ENCODE measurements at regions not wholly inside any gene's neighbourhood (a gene's known extent, or its start where the extent isn't known, plus 50 kb on each side); places are given as distances from the start of the nearest gene placed in this dataset.
A peak's percentile ranks its signal among the peaks of the same experiment; 100 is the strongest.

DNA sequence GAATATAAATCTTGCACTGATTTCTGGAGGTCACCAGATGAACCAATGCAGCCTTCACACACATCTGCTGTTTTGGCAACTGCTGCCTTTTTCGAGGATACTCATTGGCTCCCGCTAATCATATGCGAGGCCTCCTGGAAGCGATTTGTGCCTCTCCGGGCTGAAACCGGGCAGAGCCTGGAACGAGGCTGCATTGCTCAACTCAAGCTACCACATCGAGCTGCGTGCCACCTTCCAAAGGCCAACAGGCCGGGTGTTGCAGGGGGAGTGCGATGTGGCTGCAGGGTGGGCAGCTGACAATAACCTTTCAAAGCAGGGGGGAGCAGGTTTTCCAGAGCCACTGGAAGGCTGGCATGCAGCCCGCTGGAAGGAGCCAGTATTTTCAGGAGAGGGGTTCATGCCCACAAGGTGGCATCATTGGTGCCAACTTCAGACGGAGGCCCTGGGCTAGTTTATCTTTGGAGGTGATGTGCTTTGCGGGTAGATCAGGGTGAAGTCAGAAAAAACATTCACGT is 122.6 kb upstream of the IFNGR1 start:
- Histone ChIP-seq H3K27ac (no peak overlapping the region), H3K27me3 (ENCODE audit: insufficient read depth, low read depth, severe bottlenecking) (no peaks in the 10 kb centered on the region), H3K4me3 (ENCODE audit: low read depth, low read length) (no peak overlapping the region), H3K36me3 (no peaks in the 10 kb centered on the region), H3K9me3 (ENCODE audit: severe bottlenecking) (no peaks in the 10 kb centered on the region)
- no peak for DNase-seq
- TF ChIP-seq, protein P1, sequence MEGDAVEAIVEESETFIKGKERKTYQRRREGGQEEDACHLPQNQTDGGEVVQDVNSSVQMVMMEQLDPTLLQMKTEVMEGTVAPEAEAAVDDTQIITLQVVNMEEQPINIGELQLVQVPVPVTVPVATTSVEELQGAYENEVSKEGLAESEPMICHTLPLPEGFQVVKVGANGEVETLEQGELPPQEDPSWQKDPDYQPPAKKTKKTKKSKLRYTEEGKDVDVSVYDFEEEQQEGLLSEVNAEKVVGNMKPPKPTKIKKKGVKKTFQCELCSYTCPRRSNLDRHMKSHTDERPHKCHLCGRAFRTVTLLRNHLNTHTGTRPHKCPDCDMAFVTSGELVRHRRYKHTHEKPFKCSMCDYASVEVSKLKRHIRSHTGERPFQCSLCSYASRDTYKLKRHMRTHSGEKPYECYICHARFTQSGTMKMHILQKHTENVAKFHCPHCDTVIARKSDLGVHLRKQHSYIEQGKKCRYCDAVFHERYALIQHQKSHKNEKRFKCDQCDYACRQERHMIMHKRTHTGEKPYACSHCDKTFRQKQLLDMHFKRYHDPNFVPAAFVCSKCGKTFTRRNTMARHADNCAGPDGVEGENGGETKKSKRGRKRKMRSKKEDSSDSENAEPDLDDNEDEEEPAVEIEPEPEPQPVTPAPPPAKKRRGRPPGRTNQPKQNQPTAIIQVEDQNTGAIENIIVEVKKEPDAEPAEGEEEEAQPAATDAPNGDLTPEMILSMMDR (IDR thresholded peaks at IDR 0.05; ENCODE audit: low read depth, low read length): peak; percentile 14; the same call in 1 of the 2 replicates

DNA sequence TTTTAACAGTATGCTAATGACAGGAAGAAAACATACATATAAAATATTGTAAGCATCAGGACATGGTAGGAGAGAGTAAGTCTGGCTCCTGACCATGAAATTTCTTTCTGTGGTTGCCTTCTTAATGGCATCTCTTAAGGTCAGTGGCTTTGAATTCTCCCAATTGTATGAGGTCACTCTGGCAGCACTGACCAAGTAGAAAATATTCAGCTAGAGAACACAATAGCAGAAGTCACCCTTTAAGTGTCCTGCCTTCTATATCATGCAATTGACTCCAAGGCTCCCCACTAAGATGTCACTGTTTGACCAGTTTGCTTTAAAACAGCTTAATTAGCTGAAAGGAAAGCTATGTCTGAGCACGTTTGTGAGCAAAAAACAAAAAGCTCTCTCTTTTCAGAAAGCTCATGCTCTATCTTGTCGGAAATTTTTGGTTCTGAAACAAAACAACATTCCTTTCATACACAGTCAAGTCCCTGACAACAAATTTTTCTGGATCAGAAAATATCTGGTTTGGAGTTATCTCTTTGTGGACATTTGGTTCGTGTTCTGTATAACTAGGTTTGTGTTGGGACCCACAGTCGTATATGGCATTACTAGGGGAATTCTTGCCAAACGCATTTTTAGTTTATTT is 120.9 kb upstream of the IFNGR1 start:
- no peaks in the 10 kb centered on the region for H3K9me3 ChIP-seq (ENCODE audit: severe bottlenecking)
- H3K27ac ChIP-seq: no peak overlapping the region
- H3K27me3 ChIP-seq (ENCODE audit: insufficient read depth, low read depth, severe bottlenecking): no peaks in the 10 kb centered on the region
- H3K4me3 ChIP-seq (ENCODE audit: low read depth, low read length): no peak overlapping the region
- TF ChIP-seq, protein P1 (IDR thresholded peaks at IDR 0.05; ENCODE audit: low read depth, low read length): no peak
- no peaks in the 10 kb centered on the region for H3K36me3 ChIP-seq
- DNase-seq: no peak

DNA sequence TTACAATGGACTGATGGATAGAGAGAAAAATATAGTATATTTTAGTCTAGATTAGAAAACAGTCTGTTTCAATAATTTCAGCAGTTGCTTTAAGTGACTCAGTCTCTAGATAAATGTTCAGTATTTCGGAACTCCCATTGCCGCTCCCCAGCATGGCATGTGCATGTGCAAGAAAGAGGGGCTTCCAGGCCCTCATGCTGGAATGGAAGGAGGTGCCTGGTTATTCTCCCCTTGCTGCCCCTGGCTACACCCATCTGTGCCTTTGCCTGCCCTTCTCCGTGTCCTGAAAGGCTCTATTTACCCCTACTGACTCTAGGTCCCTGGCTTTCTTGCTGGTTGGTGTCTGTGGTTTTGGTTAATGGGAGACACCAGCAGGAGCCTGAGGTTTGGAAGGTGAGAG is 115.7 kb upstream of the IFNGR1 start:
- no peaks in the 10 kb centered on the region for H3K27me3 ChIP-seq (ENCODE audit: insufficient read depth, low read depth, severe bottlenecking)
- no peak overlapping the region for H3K4me3 ChIP-seq (ENCODE audit: low read depth, low read length)
- H3K27ac ChIP-seq: no peak overlapping the region
- H3K36me3 ChIP-seq: no peaks in the 10 kb centered on the region
- no peaks in the 10 kb centered on the region for H3K9me3 ChIP-seq (ENCODE audit: severe bottlenecking)
- DNase-seq: no peak
- TF ChIP-seq, protein P1 (IDR thresholded peaks at IDR 0.05; ENCODE audit: low read depth, low read length): no peak

DNA sequence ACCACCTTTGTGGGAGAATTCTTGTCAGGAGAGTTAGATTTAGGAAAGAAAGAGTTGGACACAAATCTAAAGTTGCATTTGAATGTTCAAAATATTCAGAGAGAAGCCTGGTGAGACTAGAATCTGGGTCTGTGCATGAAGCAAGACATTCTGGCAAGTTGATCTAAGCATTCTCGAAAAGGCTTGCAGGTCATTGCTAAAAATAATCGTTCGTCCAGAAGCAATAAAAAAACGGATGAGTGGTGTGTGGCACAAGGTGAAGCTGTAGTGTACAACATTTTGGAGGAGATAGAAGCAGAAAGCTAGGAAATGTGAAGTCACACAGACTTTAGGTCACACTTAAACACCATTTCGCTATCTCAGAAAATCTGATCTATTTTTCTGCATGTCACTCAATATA is 114.9 kb upstream of the IFNGR1 start:
- H3K27ac ChIP-seq: no peak overlapping the region
- no peak for DNase-seq
- H3K4me3 ChIP-seq (ENCODE audit: low read depth, low read length): no peak overlapping the region
- TF ChIP-seq, protein P1 (IDR thresholded peaks at IDR 0.05; ENCODE audit: low read depth, low read length): no peak
- H3K9me3 ChIP-seq (ENCODE audit: severe bottlenecking): no peaks in the 10 kb centered on the region
- no peaks in the 10 kb centered on the region for H3K36me3 ChIP-seq
- H3K27me3 ChIP-seq (ENCODE audit: insufficient read depth, low read depth, severe bottlenecking): no peaks in the 10 kb centered on the region

DNA sequence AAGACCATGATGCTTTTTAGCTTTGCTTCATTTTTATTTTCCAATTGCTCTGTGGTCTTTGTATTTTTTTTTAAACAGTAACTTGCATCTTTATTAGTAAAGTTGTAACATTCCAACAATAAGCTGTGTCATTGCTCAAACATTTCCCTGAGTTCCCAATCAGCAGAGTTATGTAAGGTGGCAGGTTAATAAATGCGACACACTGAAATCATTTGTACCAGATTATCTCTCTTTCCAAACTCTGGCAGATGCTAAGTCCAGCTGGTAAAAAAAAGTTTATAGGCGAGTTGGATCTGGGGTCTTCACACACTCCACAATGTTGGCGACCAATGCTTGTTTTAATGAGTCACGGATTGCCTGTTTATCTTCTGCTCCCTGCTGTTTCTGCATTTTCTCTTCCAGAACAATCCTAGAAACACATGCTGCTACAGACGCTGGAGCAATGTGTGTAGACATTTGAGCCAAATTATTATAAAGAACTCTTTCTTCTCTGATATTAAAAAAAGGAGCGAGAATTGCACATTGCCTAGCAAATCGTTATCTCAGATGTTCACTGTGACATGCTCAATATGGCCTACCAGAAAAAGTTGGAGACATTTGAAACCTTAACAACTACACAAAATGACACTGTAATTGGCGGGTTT is 113.6 kb upstream of the IFNGR1 start:
- DNase-seq: no peak
- TF ChIP-seq, protein P1 (IDR thresholded peaks at IDR 0.05; ENCODE audit: low read depth, low read length): no peak
- no peaks in the 10 kb centered on the region for H3K36me3 ChIP-seq
- H3K4me3 ChIP-seq (ENCODE audit: low read depth, low read length): no peak overlapping the region
- H3K27me3 ChIP-seq (ENCODE audit: insufficient read depth, low read depth, severe bottlenecking): no peaks in the 10 kb centered on the region
- H3K9me3 ChIP-seq (ENCODE audit: severe bottlenecking): no peaks in the 10 kb centered on the region
- no peak overlapping the region for H3K27ac ChIP-seq
